GM23338 (cell line): ENCODE measurements at regions not wholly inside any gene's neighbourhood (a gene's known extent, or its start where the extent isn't known, plus 50 kb on each side); places are given as distances from the start of the nearest gene placed in this dataset.

Experiments
- ATAC-seq: fragments of 200-7000 bp; cut with Tn5 transposase; 3 replicates; pipeline ENCODE4 v1.9.1; 2020
- DNase-seq: peaks from one replicate; pipeline ENCODE4 v3.0.0-alpha.2; 2015; ENCODE audit warnings: low spot score
- H2AFZ ChIP-seq: fragments of 200-600 bp; sonication (generic); 2 replicates; pipeline ENCODE4 v1.8.0; 2016; ENCODE audit warnings: antibody characterized with exemption, mild to moderate bottlenecking, moderate library complexity
- H3F3A ChIP-seq: fragments of 200-600 bp; sonication (generic); replicated peaks from 2 replicates; pipeline ENCODE4 v1.8.0; 2017; ENCODE audit warnings: antibody characterized with exemption, mixed run types, low read depth
- H3K27ac ChIP-seq: fragments of 200-600 bp; sonication (generic); 2 replicates; pipeline ENCODE4 v1.6.1; 2016; ENCODE audit warnings: low read depth
- H3K27me3 ChIP-seq: fragments of 200-600 bp; sonication (generic); 2 replicates; pipeline ENCODE4 v1.8.0; 2016; ENCODE audit warnings: mild to moderate bottlenecking, mixed run types, moderate library complexity; ENCODE audit not compliant: insufficient read depth
- H3K36me3 ChIP-seq: fragments of 200-600 bp; sonication (generic); 2 replicates; pipeline ENCODE4 v1.8.0; 2016; ENCODE audit warnings: mild to moderate bottlenecking; ENCODE audit not compliant: insufficient read depth
- H3K4me1 ChIP-seq: fragments of 200-600 bp; sonication (generic); 2 replicates; pipeline ENCODE4 v1.8.0; 2016; ENCODE audit warnings: mild to moderate bottlenecking, moderate library complexity; ENCODE audit not compliant: insufficient read depth
- H3K4me2 ChIP-seq: fragments of 200-600 bp; sonication (generic); 2 replicates; pipeline ENCODE4 v1.7.1; 2017; ENCODE audit warnings: mixed run types
- H3K4me3 ChIP-seq: fragments of 200-600 bp; sonication (generic); 2 replicates; pipeline ENCODE4 v1.6.1; 2016; ENCODE audit warnings: mixed run types
- H3K79me2 ChIP-seq: fragments of 200-600 bp; sonication (generic); replicated peaks from 2 replicates; pipeline ENCODE4 v1.8.0; 2017; ENCODE audit warnings: mild to moderate bottlenecking; ENCODE audit not compliant: insufficient read depth
- H3K9me2 ChIP-seq: fragments of 200-600 bp; sonication (generic); 2 replicates; pipeline ENCODE4 v1.8.0; 2017; ENCODE audit not compliant: insufficient read depth
- H4K20me1 ChIP-seq: fragments of 200-600 bp; sonication (generic); replicated peaks from 2 replicates; pipeline ENCODE4 v1.8.0; 2017; ENCODE audit warnings: mild to moderate bottlenecking; ENCODE audit not compliant: insufficient read depth
- H3K27ac Mint-ChIP-seq: 2 replicates; pipeline ENCODE4 v1.8.0; 2020; ENCODE audit warnings: inconsistent platforms, mild to moderate bottlenecking, moderate library complexity, mixed read lengths
- H3K27me3 Mint-ChIP-seq: 3 replicates; pipeline ENCODE4 v1.8.0; 2022; ENCODE audit warnings: low read depth, mild to moderate bottlenecking, moderate library complexity, mixed read lengths, inconsistent platforms; ENCODE audit not compliant: insufficient read depth, poor library complexity
- H3K36me3 Mint-ChIP-seq: 3 replicates; pipeline ENCODE4 v1.8.0; 2021; ENCODE audit warnings: low read depth, mild to moderate bottlenecking, inconsistent platforms, moderate library complexity, mixed read lengths
- H3K4me1 Mint-ChIP-seq: 3 replicates; pipeline ENCODE4 v1.8.0; 2020; ENCODE audit warnings: mild to moderate bottlenecking, inconsistent platforms, mixed read lengths
- H3K4me3 Mint-ChIP-seq: 3 replicates; pipeline ENCODE4 v1.8.0; 2021; ENCODE audit warnings: moderate library complexity, mild to moderate bottlenecking, inconsistent platforms, mixed read lengths
- H3K9me3 Mint-ChIP-seq: 3 replicates; pipeline ENCODE4 v1.8.0; 2020; ENCODE audit warnings: moderate library complexity, mild to moderate bottlenecking, inconsistent platforms, mixed read lengths
- CREB1 ChIP-seq: fragments of 250-450 bp; sonication (Bioruptor Pico); IDR thresholded peaks from 2 replicates; pipeline ENCODE4 v1.5.0; 2020; ENCODE audit warnings: low read depth, mild to moderate bottlenecking, moderate library complexity
- EZH2 ChIP-seq: fragments of 200-600 bp; sonication (generic); IDR thresholded peaks from one replicate; pipeline ENCODE4 v1.8.0; 2017; ENCODE audit warnings: antibody characterized with exemption, mild to moderate bottlenecking, low read depth; ENCODE audit not compliant: unreplicated experiment
- JUNB ChIP-seq: IDR thresholded peaks from one replicate; pipeline ENCODE4 v1.6.1; 2016; ENCODE audit warnings: antibody characterized with exemption; ENCODE audit not compliant: unreplicated experiment
- NANOG ChIP-seq: IDR thresholded peaks from 2 replicates; pipeline ENCODE4 v1.6.1; 2016; ENCODE audit warnings: antibody characterized with exemption, borderline replicate concordance
- STAT1 ChIP-seq: IDR thresholded peaks from one replicate; pipeline ENCODE4 v1.6.1; 2016; ENCODE audit warnings: antibody characterized with exemption; ENCODE audit not compliant: unreplicated experiment
- ZNF331 ChIP-seq: fragments of 250-450 bp; sonication (Bioruptor Pico); IDR thresholded peaks from 2 replicates; pipeline ENCODE4 v1.5.0; 2020; ENCODE audit warnings: low read depth, mild to moderate bottlenecking, moderate library complexity
- TF ChIP-seq, protein P1 (sequence below): IDR thresholded peaks from one replicate; pipeline ENCODE4 v1.6.1; 2018; ENCODE audit warnings: antibody characterized with exemption; ENCODE audit not compliant: unreplicated experiment
- TF ChIP-seq, protein P2 (sequence below), 2 experiments: fragments of 200-600 bp in 1 of 2; sonication (generic) in 1 of 2; conservative IDR thresholded peaks; 2 replicates each; pipeline versions ENCODE4 v1.5.1 to v1.6.1; 2016 to 2017; ENCODE audit warnings: antibody characterized with exemption in 2 of 2, low read depth in 2 of 2, mild to moderate bottlenecking in 2 of 2, moderate library complexity in 1 of 2
- TF ChIP-seq, protein P3 (sequence below): IDR thresholded peaks from 2 replicates; pipeline ENCODE4 v1.6.1; 2016; ENCODE audit warnings: antibody characterized with exemption

DNA sequence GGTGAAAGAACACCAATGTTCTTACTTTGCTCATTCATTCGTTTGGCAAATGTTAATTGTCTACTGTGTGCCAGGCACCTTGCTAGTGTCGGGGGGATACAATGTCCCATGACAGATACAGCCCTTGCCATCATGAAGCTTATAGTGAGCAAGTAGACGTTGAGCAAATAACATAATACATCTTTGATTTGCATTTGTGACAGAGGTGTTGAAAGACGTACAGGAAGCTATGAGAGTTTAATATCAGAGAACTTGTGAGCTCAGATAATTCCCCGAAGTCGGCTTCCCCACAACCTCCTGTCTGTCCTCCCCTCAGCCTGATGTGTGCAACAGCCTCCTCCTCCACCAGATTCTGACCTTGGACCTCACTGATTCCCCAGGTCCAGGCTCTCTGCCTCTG lies 138.0 kb upstream of the SDK2 start (continued):
- TF ChIP-seq, protein P1, sequence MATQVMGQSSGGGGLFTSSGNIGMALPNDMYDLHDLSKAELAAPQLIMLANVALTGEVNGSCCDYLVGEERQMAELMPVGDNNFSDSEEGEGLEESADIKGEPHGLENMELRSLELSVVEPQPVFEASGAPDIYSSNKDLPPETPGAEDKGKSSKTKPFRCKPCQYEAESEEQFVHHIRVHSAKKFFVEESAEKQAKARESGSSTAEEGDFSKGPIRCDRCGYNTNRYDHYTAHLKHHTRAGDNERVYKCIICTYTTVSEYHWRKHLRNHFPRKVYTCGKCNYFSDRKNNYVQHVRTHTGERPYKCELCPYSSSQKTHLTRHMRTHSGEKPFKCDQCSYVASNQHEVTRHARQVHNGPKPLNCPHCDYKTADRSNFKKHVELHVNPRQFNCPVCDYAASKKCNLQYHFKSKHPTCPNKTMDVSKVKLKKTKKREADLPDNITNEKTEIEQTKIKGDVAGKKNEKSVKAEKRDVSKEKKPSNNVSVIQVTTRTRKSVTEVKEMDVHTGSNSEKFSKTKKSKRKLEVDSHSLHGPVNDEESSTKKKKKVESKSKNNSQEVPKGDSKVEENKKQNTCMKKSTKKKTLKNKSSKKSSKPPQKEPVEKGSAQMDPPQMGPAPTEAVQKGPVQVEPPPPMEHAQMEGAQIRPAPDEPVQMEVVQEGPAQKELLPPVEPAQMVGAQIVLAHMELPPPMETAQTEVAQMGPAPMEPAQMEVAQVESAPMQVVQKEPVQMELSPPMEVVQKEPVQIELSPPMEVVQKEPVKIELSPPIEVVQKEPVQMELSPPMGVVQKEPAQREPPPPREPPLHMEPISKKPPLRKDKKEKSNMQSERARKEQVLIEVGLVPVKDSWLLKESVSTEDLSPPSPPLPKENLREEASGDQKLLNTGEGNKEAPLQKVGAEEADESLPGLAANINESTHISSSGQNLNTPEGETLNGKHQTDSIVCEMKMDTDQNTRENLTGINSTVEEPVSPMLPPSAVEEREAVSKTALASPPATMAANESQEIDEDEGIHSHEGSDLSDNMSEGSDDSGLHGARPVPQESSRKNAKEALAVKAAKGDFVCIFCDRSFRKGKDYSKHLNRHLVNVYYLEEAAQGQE = no peak
- TF ChIP-seq, protein P2, sequence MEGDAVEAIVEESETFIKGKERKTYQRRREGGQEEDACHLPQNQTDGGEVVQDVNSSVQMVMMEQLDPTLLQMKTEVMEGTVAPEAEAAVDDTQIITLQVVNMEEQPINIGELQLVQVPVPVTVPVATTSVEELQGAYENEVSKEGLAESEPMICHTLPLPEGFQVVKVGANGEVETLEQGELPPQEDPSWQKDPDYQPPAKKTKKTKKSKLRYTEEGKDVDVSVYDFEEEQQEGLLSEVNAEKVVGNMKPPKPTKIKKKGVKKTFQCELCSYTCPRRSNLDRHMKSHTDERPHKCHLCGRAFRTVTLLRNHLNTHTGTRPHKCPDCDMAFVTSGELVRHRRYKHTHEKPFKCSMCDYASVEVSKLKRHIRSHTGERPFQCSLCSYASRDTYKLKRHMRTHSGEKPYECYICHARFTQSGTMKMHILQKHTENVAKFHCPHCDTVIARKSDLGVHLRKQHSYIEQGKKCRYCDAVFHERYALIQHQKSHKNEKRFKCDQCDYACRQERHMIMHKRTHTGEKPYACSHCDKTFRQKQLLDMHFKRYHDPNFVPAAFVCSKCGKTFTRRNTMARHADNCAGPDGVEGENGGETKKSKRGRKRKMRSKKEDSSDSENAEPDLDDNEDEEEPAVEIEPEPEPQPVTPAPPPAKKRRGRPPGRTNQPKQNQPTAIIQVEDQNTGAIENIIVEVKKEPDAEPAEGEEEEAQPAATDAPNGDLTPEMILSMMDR (conservative IDR thresholded peaks at IDR 0.05; ENCODE audit: low read depth in 2 of 2) = no peak
- TF ChIP-seq NANOG = no peak

DNA sequence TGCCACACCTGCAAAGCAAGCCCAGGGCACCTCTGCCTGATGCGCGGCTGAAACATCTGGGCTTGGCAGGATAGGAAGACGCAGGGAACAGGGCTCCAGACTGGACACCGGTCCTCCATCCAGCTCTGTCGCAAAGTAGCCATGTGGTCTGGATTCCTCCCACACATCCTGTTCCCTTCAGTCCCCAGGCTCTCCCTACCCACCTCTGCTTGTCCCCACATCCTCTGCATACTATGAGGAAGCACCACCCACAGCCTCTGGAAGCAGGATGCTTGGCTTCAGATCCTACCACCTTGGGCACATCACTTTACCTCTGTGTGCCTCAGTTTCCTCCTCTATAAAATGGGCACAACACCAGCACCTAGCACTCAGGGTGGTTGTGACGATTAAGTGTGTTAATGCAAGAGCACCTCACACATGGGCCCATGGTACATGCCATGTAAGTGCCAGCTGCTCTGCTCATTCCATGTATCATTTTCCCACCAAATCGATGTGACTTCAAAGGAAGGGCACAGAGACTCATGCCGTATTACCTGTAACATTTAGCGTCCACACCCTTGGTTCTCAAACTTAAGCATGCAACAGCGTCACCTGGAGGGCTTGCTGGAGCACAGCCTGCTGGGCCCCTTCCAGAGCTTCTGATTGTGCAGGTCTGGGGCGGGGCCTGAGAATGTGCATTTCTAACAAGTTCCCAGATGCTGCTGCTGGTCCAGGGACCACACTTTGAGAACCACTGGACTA lies 138.6 kb upstream of the SDK2 start:
- Histone ChIP-seq H4K20me1 (no peaks in the 10 kb centered on the region), H3K27ac (no peak overlapping the region), H3K36me3 (no peaks in the 10 kb centered on the region), H3K9me2 (no peaks in the 10 kb centered on the region), H3K4me3 (no peak overlapping the region), H3K79me2 (no peaks in the 10 kb centered on the region), H3K4me2 (no peak overlapping the region), H3F3A (no peaks in the 10 kb centered on the region), H2AFZ (no peak overlapping the region), H3K27me3 (no peaks in the 10 kb centered on the region), H3K4me1 (peaks cover 19% of the 10 kb centered on the region)
- 0 out of 3 replicates have a peak, but pooled peaks cover 3% of the 10 kb centered on the region for H3K36me3 Mint-ChIP-seq
- peaks cover 37% of the 10 kb centered on the region for H3K4me1 Mint-ChIP-seq
- no peak overlapping the region for H3K4me3 Mint-ChIP-seq
- ATAC-seq (peak; percentile 48), DNase-seq (peak; percentile 80)
- peaks cover 7% of the 10 kb centered on the region for H3K27me3 Mint-ChIP-seq
- no peak overlapping the region for H3K27ac Mint-ChIP-seq
- H3K9me3 Mint-ChIP-seq = peaks cover 18% of the 10 kb centered on the region; the same call in 2 of the 3 replicates
- TF ChIP-seq, protein P2 (conservative IDR thresholded peaks at IDR 0.05; ENCODE audit: low read depth in 2 of 2) = peak; percentile 69 to 88
- no peak for TF ChIP-seq ZNF331 (CRISPR knock-in tag)
- TF ChIP-seq STAT1 = no peak
- TF ChIP-seq JUNB = no peak
- TF ChIP-seq EZH2 = no peak
- TF ChIP-seq CREB1 = no peak
- TF ChIP-seq, protein P3, sequence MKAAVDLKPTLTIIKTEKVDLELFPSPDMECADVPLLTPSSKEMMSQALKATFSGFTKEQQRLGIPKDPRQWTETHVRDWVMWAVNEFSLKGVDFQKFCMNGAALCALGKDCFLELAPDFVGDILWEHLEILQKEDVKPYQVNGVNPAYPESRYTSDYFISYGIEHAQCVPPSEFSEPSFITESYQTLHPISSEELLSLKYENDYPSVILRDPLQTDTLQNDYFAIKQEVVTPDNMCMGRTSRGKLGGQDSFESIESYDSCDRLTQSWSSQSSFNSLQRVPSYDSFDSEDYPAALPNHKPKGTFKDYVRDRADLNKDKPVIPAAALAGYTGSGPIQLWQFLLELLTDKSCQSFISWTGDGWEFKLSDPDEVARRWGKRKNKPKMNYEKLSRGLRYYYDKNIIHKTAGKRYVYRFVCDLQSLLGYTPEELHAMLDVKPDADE = no peak
